HUES6 (cell line): ENCODE measurements at regions not wholly inside any gene's neighbourhood (a gene's known extent, or its start where the extent isn't known, plus 50 kb on each side); places are given as distances from the start of the nearest gene placed in this dataset.

Source experiments
- H3K27ac ChIP-seq: 2 replicates; pipeline ENCODE4 v1.7.0; 2013; ENCODE audit warnings: low read depth, mild to moderate bottlenecking, low read length, inconsistent platforms
- H3K27me3 ChIP-seq: 2 replicates; pipeline ENCODE4 v1.6.1; 2013; ENCODE audit warnings: low read length; ENCODE audit not compliant: control insufficient read depth, insufficient read depth
- H3K36me3 ChIP-seq: 2 replicates; pipeline ENCODE4 v1.6.1; 2013; ENCODE audit warnings: low read length; ENCODE audit not compliant: control insufficient read depth, insufficient read depth
- H3K4me1 ChIP-seq: 2 replicates; pipeline ENCODE4 v1.6.1; 2013; ENCODE audit warnings: low read length; ENCODE audit not compliant: control insufficient read depth, insufficient read depth
- H3K4me3 ChIP-seq: 2 replicates; pipeline ENCODE4 v1.5.1; 2013; ENCODE audit warnings: low read depth, low read length
- H3K9ac ChIP-seq: one replicate; pipeline ENCODE4 v1.6.1; 2013; ENCODE audit warnings: mild to moderate bottlenecking, low read length
- H3K9me3 ChIP-seq: 2 replicates; pipeline ENCODE4 v1.6.1; 2013; ENCODE audit warnings: low read depth, low read length; ENCODE audit not compliant: control insufficient read depth, insufficient read depth

GRCh38 chr5:143955141-143955540 is 143.2 kb downstream of the HMHB1 start:
- Histone ChIP-seq H3K9ac (no peak overlapping the region), H3K4me1 (no peaks in the 10 kb centered on the region), H3K27ac (no peak overlapping the region), H3K27me3 (no peaks in the 10 kb centered on the region), H3K4me3 (no peak overlapping the region), H3K9me3 (no peaks in the 10 kb centered on the region), H3K36me3 (no peaks in the 10 kb centered on the region)

GRCh38 chr5:143957455-143957854 is 145.5 kb downstream of the HMHB1 start:
- Histone ChIP-seq H3K9ac (no peak overlapping the region), H3K27me3 (no peaks in the 10 kb centered on the region), H3K27ac (no peak overlapping the region), H3K36me3 (no peaks in the 10 kb centered on the region), H3K4me3 (no peak overlapping the region), H3K4me1 (no peaks in the 10 kb centered on the region), H3K9me3 (no peaks in the 10 kb centered on the region)

GRCh38 chr5:143962201-143962600 is 150.2 kb downstream of the HMHB1 start:
- Histone ChIP-seq H3K9ac (no peak overlapping the region), H3K27me3 (no peaks in the 10 kb centered on the region), H3K9me3 (no peaks in the 10 kb centered on the region), H3K27ac (no peak overlapping the region), H3K4me1 (no peaks in the 10 kb centered on the region), H3K4me3 (no peak overlapping the region), H3K36me3 (no peaks in the 10 kb centered on the region)

GRCh38 chr5:143964919-143965318 is 153.0 kb downstream of the HMHB1 start:
- H3K9ac ChIP-seq = no peak overlapping the region
- H3K27ac ChIP-seq = no peak overlapping the region

GRCh38 chr5:143966280-143966679 is 154.3 kb downstream of the HMHB1 start:
- H3K4me3 ChIP-seq = no peak overlapping the region
- H3K27me3 ChIP-seq = no peaks in the 10 kb centered on the region
- no peak overlapping the region for H3K9ac ChIP-seq
- H3K27ac ChIP-seq = no peak overlapping the region
- H3K9me3 ChIP-seq = no peaks in the 10 kb centered on the region
- H3K36me3 ChIP-seq = no peaks in the 10 kb centered on the region
- H3K4me1 ChIP-seq = no peaks in the 10 kb centered on the region

More at GRCh38 chr5:143964919-143965318, 153.0 kb downstream of the HMHB1 start:
- Histone ChIP-seq H3K36me3 (no peaks in the 10 kb centered on the region), H3K4me1 (no peaks in the 10 kb centered on the region), H3K4me3 (no peak overlapping the region), H3K27me3 (no peaks in the 10 kb centered on the region), H3K9me3 (no peaks in the 10 kb centered on the region)

- Histone ChIP-seq H3K9me3 (no peaks in the 10 kb centered on the region), H3K9ac (no peak overlapping the region), H3K4me3 (no peak overlapping the region), H3K27ac (no peak overlapping the region), H3K36me3 (no peaks in the 10 kb centered on the region), H3K4me1 (no peaks in the 10 kb centered on the region), H3K27me3 (no peaks in the 10 kb centered on the region)
Observed at GRCh38 chr5:143968071-143968878, 156.3 kb downstream of the HMHB1 start.

GRCh38 chr5:143970159-143970558 is 158.2 kb downstream of the HMHB1 start:
- H3K9ac ChIP-seq = no peak overlapping the region
- no peaks in the 10 kb centered on the region for H3K9me3 ChIP-seq
- H3K27me3 ChIP-seq = no peaks in the 10 kb centered on the region
- H3K4me3 ChIP-seq = no peak overlapping the region
- no peaks in the 10 kb centered on the region for H3K36me3 ChIP-seq
- H3K27ac ChIP-seq = no peak overlapping the region
- no peaks in the 10 kb centered on the region for H3K4me1 ChIP-seq

- Histone ChIP-seq H3K27ac (no peak overlapping the region), H3K9ac (no peak overlapping the region), H3K9me3 (no peaks in the 10 kb centered on the region), H3K4me3 (no peak overlapping the region), H3K4me1 (no peaks in the 10 kb centered on the region), H3K36me3 (no peaks in the 10 kb centered on the region), H3K27me3 (no peaks in the 10 kb centered on the region)
Observed at GRCh38 chr5:143972068-143972467, 160.1 kb downstream of the HMHB1 start.

- Histone ChIP-seq H3K4me3 (no peak overlapping the region), H3K27me3 (no peaks in the 10 kb centered on the region), H3K9ac (no peak overlapping the region), H3K36me3 (no peaks in the 10 kb centered on the region), H3K9me3 (no peaks in the 10 kb centered on the region), H3K4me1 (no peaks in the 10 kb centered on the region), H3K27ac (no peak overlapping the region)
Observed at GRCh38 chr5:143976055-143976454, 164.1 kb downstream of the HMHB1 start.

GRCh38 chr5:143977891-143978461 is 166.0 kb downstream of the HMHB1 start:
- Histone ChIP-seq H3K4me3 (no peak overlapping the region), H3K9me3 (no peaks in the 10 kb centered on the region), H3K9ac (no peak overlapping the region), H3K4me1 (no peaks in the 10 kb centered on the region), H3K27ac (no peak overlapping the region), H3K27me3 (no peaks in the 10 kb centered on the region), H3K36me3 (no peaks in the 10 kb centered on the region)

GRCh38 chr5:143979044-143979690 is 167.2 kb downstream of the HMHB1 start:
- no peaks in the 10 kb centered on the region for H3K4me1 ChIP-seq
- H3K27ac ChIP-seq = no peak overlapping the region
- H3K9me3 ChIP-seq = no peaks in the 10 kb centered on the region
- H3K9ac ChIP-seq = no peak overlapping the region
- no peak overlapping the region for H3K4me3 ChIP-seq
- no peaks in the 10 kb centered on the region for H3K27me3 ChIP-seq
- H3K36me3 ChIP-seq = no peaks in the 10 kb centered on the region
